ENCODE measurements at regions not wholly inside any gene's neighbourhood (a gene's known extent, or its start where the extent isn't known, plus 50 kb on each side); places are given as distances from the start of the nearest gene placed in this dataset.

DNA sequence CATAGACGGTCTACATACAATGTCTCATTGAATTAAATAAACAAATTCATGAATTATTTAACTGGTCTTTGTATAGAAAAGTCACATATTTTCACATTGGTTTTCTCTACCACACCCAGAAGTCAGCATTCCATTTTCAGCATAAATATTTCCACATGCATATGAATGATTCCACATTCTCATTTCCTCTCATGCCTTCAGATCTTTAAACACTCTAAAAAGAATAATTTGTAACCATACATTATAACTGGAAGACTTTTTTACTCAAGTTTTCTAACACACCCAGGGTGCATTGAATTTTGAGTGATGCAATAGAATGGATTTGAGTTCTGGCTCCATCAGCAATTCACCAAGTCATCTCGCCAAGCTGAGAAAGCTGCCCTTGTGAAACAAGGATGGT is 501.8 kb upstream of the TENM4 start:
- Mint-ChIP-seq H3K4me1 (ENCODE audit: low read depth) (peaks cover 10% of the 10 kb centered on the region), H3K27me3 (no peaks in the 10 kb centered on the region), H3K9me3 (ENCODE audit: low read depth) (no peaks in the 10 kb centered on the region), H3K4me3 (ENCODE audit: low read depth) (no peak overlapping the region), H3K36me3 (ENCODE audit: insufficient read depth) (no peaks in the 10 kb centered on the region), H3K27ac (no peak overlapping the region)
- TF ChIP-seq CTCF (IDR thresholded peaks at IDR 0.05; ENCODE audit: unreplicated experiment): no peak
- no peak for DNase-seq (ENCODE audit: low spot score, unreplicated experiment)

GRCh38 chr11:79942090-79942489 is 501.3 kb upstream of the TENM4 start:
- no peak for DNase-seq (ENCODE audit: low spot score, unreplicated experiment)

GRCh38 chr11:79940974-79941735 is 500.3 kb upstream of the TENM4 start:
- peaks cover 10% of the 10 kb centered on the region for H3K4me1 Mint-ChIP-seq (ENCODE audit: low read depth)
- H3K27ac Mint-ChIP-seq: no peak overlapping the region
- H3K36me3 Mint-ChIP-seq (ENCODE audit: insufficient read depth): no peaks in the 10 kb centered on the region
- no peaks in the 10 kb centered on the region for H3K27me3 Mint-ChIP-seq
- no peak overlapping the region for H3K4me3 Mint-ChIP-seq (ENCODE audit: low read depth)
- peaks cover 3% of the 10 kb centered on the region for H3K9me3 Mint-ChIP-seq (ENCODE audit: low read depth)
- no peak for TF ChIP-seq CTCF (IDR thresholded peaks at IDR 0.05; ENCODE audit: unreplicated experiment)
- no peak for DNase-seq (ENCODE audit: low spot score, unreplicated experiment)

More at GRCh38 chr11:79942090-79942489, 501.3 kb upstream of the TENM4 start:
- H3K36me3 Mint-ChIP-seq (ENCODE audit: insufficient read depth): no peaks in the 10 kb centered on the region
- no peak overlapping the region for H3K27ac Mint-ChIP-seq
- no peak overlapping the region for H3K4me3 Mint-ChIP-seq (ENCODE audit: low read depth)
- no peak for TF ChIP-seq CTCF (IDR thresholded peaks at IDR 0.05; ENCODE audit: unreplicated experiment)
- no peaks in the 10 kb centered on the region for H3K9me3 Mint-ChIP-seq (ENCODE audit: low read depth)
- H3K4me1 Mint-ChIP-seq (ENCODE audit: low read depth): peaks cover 10% of the 10 kb centered on the region
- H3K27me3 Mint-ChIP-seq: no peaks in the 10 kb centered on the region

- TF ChIP-seq CTCF (IDR thresholded peaks at IDR 0.05; ENCODE audit: unreplicated experiment): no peak
- Mint-ChIP-seq H3K27me3 (no peaks in the 10 kb centered on the region), H3K4me1 (ENCODE audit: low read depth) (peaks cover 10% of the 10 kb centered on the region), H3K36me3 (ENCODE audit: insufficient read depth) (no peaks in the 10 kb centered on the region), H3K9me3 (ENCODE audit: low read depth) (peaks cover 3% of the 10 kb centered on the region), H3K4me3 (ENCODE audit: low read depth) (no peak overlapping the region), H3K27ac (no peak overlapping the region)
- DNase-seq (ENCODE audit: low spot score, unreplicated experiment): no peak
Observed at GRCh38 chr11:79940165-79940564, 499.3 kb upstream of the TENM4 start.

DNA sequence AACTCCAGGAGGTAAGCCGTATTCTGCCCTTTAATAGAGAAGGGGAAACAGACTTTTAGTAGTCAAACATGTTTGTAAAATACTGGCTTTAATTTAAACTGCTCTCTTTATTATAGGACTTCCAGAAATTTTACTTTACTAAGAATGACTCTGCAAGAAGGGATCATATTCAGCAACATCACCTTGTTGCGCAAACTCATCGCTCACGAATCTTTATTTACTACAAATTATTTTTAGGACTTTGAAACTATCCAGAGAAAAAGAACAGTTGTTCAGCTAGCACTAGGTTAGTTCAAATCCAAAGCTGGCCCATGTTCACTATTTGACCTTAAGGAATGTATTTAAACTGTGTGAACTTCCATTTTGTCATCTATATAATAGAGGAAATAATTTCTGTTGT is 498.3 kb upstream of the TENM4 start:
- TF ChIP-seq CTCF (IDR thresholded peaks at IDR 0.05; ENCODE audit: unreplicated experiment): no peak
- no peaks in the 10 kb centered on the region for H3K27me3 Mint-ChIP-seq
- H3K4me1 Mint-ChIP-seq (ENCODE audit: low read depth): peaks cover 10% of the 10 kb centered on the region
- no peak overlapping the region for H3K4me3 Mint-ChIP-seq (ENCODE audit: low read depth)
- H3K27ac Mint-ChIP-seq: no peak overlapping the region
- no peaks in the 10 kb centered on the region for H3K36me3 Mint-ChIP-seq (ENCODE audit: insufficient read depth)
- H3K9me3 Mint-ChIP-seq (ENCODE audit: low read depth): peaks cover 3% of the 10 kb centered on the region
- DNase-seq (ENCODE audit: low spot score, unreplicated experiment): no peak

Data from progenitor cell of endocrine pancreas (in vitro differentiated cells).